HEK293T (cell line): ENCODE measurements at regions not wholly inside any gene's neighbourhood (a gene's known extent, or its start where the extent isn't known, plus 50 kb on each side); places are given as distances from the start of the nearest gene placed in this dataset.

Source experiments
- ARNT ChIP-seq: fragments of 450-650 bp; IDR thresholded peaks from 2 replicates; pipeline ENCODE4 v1.6.1; 2017; ENCODE audit warnings: mild to moderate bottlenecking
- BHLHE40 ChIP-seq: fragments of 450-650 bp; IDR thresholded peaks from 2 replicates; pipeline ENCODE4 v1.6.1; 2016; ENCODE audit warnings: mild to moderate bottlenecking, moderate library complexity, borderline replicate concordance
- CTBP1 ChIP-seq: fragments of 450-650 bp; IDR thresholded peaks from 2 replicates; pipeline ENCODE4 v1.6.1; 2016; ENCODE audit warnings: borderline replicate concordance
- FOXA1 ChIP-seq: fragments of 450-650 bp; IDR thresholded peaks from 2 replicates; pipeline ENCODE4 v1.6.1; 2016; ENCODE audit warnings: mild to moderate bottlenecking
- FOXK2 ChIP-seq: fragments of 450-650 bp; IDR thresholded peaks from 2 replicates; pipeline ENCODE4 v1.6.1; 2016; ENCODE audit warnings: mild to moderate bottlenecking
- HDGF ChIP-seq: fragments of 450-650 bp; IDR thresholded peaks from 2 replicates; pipeline ENCODE4 v1.6.1; 2017; ENCODE audit warnings: antibody characterized with exemption, borderline replicate concordance
- L3MBTL2 ChIP-seq: fragments of 450-650 bp; conservative IDR thresholded peaks from 2 replicates; pipeline ENCODE4 v1.6.1; 2016; ENCODE audit warnings: mild to moderate bottlenecking
- LEF1 ChIP-seq: fragments of 450-650 bp; IDR thresholded peaks from 2 replicates; pipeline ENCODE4 v1.6.1; 2017; ENCODE audit warnings: mild to moderate bottlenecking, borderline replicate concordance
- PKNOX1 ChIP-seq: fragments of 450-650 bp; IDR thresholded peaks from 2 replicates; pipeline ENCODE4 v1.6.1; 2016
- SP1 ChIP-seq: fragments of 450-650 bp; IDR thresholded peaks from 2 replicates; pipeline ENCODE4 v1.6.1; 2017
- SUZ12 ChIP-seq: fragments of 450-650 bp; IDR thresholded peaks from 2 replicates; pipeline ENCODE4 v1.6.1; 2016; ENCODE audit warnings: mild to moderate bottlenecking
- TARDBP ChIP-seq: fragments of 450-650 bp; IDR thresholded peaks from 2 replicates; pipeline ENCODE4 v1.6.1; 2016
- ZNF384 ChIP-seq: fragments of 450-650 bp; IDR thresholded peaks from 2 replicates; pipeline ENCODE4 v1.6.1; 2016

- TF ChIP-seq HDGF: no peak
- TF ChIP-seq ZNF384: no peak
- no peak for TF ChIP-seq ARNT
- no peak for TF ChIP-seq FOXA1
- TF ChIP-seq SP1: no peak
- no peak for TF ChIP-seq TARDBP
- no peak for TF ChIP-seq BHLHE40
- no peak for TF ChIP-seq SUZ12
- no peak for TF ChIP-seq CTBP1
- no peak for TF ChIP-seq FOXK2
- TF ChIP-seq PKNOX1: no peak
- no peak for TF ChIP-seq LEF1
- TF ChIP-seq L3MBTL2: no peak
Observed at GRCh38 chr20:22080985-22081384, 375.5 kb downstream of the PAX1 start.
